ENCODE measurements at regions not wholly inside any gene's neighbourhood (a gene's known extent, or its start where the extent isn't known, plus 50 kb on each side); places are given as distances from the start of the nearest gene placed in this dataset.

DNA sequence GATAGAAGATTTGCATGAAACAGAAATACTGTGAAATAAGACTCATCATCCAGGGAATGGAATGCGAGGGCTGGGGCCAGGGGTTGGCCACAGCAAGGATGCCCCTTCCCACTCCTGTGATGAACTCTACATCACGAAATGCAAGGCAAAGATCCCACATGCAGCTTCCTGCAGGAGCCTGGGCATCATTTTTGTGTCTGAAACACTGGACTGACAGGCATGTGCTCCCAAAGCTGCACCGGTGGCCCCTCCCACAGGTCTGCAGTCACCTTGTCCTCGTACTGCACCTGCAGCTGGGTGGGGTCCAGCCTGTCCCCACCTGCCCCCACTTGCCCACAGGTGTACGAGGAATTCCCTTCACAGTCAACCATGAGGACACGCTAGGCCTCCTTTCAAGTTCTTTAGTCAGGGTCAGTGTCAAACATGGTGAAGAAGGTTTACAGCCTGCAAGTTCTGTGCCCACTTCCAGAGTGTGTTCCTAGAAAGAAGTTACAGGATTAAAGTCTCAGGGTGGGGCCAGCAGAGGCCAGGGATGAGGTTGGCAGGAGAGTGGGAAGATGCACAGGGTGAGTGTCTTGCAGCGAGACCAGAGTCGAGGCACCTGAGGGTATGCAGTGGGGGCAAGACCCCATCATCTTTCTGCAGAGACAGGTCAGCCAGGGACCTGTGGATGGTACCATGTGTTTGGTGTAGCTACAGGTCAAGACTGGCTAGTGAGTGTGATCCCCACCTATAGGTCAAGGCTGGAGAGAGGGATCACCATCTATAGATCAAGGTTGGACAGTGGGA is 155.0 kb upstream of the IRX2 start:
- H3K9me2 ChIP-seq (ENCODE audit: insufficient read depth), result no peaks in the 10 kb centered on the region
- ATAC-seq (no peak), DNase-seq (ENCODE audit: low spot score) (no peak)
- peaks cover 10% of the 10 kb centered on the region for H3K27me3 Mint-ChIP-seq (ENCODE audit: insufficient read depth, low read depth, poor library complexity)
- no peaks in the 10 kb centered on the region for H3K4me1 ChIP-seq (ENCODE audit: insufficient read depth)
- no peak overlapping the region for H3K4me2 ChIP-seq
- H3K27me3 ChIP-seq (ENCODE audit: insufficient read depth), result no peaks in the 10 kb centered on the region
- TF ChIP-seq ZNF114 (CRISPR knock-in tag; IDR thresholded peaks at IDR 0.05) (no peak), EZH2 (IDR thresholded peaks at IDR 0.05; ENCODE audit: low read depth, unreplicated experiment) (no peak), POLR2AphosphoS5 (IDR thresholded peaks at IDR 0.05; ENCODE audit: low read depth) (no peak), JUNB (IDR thresholded peaks at IDR 0.05; ENCODE audit: unreplicated experiment) (no peak), CREB1 (CRISPR knock-in tag; IDR thresholded peaks at IDR 0.05; ENCODE audit: low read depth) (no peak), STAT1 (IDR thresholded peaks at IDR 0.05; ENCODE audit: unreplicated experiment) (no peak), EZH2phosphoT487 (IDR thresholded peaks at IDR 0.05; ENCODE audit: unreplicated experiment) (no peak), ZNF331 (CRISPR knock-in tag; IDR thresholded peaks at IDR 0.05; ENCODE audit: low read depth) (no peak), NANOG (IDR thresholded peaks at IDR 0.05; ENCODE audit: borderline replicate concordance) (no peak)
- TF ChIP-seq, protein P1, sequence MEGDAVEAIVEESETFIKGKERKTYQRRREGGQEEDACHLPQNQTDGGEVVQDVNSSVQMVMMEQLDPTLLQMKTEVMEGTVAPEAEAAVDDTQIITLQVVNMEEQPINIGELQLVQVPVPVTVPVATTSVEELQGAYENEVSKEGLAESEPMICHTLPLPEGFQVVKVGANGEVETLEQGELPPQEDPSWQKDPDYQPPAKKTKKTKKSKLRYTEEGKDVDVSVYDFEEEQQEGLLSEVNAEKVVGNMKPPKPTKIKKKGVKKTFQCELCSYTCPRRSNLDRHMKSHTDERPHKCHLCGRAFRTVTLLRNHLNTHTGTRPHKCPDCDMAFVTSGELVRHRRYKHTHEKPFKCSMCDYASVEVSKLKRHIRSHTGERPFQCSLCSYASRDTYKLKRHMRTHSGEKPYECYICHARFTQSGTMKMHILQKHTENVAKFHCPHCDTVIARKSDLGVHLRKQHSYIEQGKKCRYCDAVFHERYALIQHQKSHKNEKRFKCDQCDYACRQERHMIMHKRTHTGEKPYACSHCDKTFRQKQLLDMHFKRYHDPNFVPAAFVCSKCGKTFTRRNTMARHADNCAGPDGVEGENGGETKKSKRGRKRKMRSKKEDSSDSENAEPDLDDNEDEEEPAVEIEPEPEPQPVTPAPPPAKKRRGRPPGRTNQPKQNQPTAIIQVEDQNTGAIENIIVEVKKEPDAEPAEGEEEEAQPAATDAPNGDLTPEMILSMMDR (conservative IDR thresholded peaks at IDR 0.05; ENCODE audit: low read depth in 2 of 2), result no peak
- TF ChIP-seq, protein P2, sequence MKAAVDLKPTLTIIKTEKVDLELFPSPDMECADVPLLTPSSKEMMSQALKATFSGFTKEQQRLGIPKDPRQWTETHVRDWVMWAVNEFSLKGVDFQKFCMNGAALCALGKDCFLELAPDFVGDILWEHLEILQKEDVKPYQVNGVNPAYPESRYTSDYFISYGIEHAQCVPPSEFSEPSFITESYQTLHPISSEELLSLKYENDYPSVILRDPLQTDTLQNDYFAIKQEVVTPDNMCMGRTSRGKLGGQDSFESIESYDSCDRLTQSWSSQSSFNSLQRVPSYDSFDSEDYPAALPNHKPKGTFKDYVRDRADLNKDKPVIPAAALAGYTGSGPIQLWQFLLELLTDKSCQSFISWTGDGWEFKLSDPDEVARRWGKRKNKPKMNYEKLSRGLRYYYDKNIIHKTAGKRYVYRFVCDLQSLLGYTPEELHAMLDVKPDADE (IDR thresholded peaks at IDR 0.05), result no peak
- TF ChIP-seq, protein P3, sequence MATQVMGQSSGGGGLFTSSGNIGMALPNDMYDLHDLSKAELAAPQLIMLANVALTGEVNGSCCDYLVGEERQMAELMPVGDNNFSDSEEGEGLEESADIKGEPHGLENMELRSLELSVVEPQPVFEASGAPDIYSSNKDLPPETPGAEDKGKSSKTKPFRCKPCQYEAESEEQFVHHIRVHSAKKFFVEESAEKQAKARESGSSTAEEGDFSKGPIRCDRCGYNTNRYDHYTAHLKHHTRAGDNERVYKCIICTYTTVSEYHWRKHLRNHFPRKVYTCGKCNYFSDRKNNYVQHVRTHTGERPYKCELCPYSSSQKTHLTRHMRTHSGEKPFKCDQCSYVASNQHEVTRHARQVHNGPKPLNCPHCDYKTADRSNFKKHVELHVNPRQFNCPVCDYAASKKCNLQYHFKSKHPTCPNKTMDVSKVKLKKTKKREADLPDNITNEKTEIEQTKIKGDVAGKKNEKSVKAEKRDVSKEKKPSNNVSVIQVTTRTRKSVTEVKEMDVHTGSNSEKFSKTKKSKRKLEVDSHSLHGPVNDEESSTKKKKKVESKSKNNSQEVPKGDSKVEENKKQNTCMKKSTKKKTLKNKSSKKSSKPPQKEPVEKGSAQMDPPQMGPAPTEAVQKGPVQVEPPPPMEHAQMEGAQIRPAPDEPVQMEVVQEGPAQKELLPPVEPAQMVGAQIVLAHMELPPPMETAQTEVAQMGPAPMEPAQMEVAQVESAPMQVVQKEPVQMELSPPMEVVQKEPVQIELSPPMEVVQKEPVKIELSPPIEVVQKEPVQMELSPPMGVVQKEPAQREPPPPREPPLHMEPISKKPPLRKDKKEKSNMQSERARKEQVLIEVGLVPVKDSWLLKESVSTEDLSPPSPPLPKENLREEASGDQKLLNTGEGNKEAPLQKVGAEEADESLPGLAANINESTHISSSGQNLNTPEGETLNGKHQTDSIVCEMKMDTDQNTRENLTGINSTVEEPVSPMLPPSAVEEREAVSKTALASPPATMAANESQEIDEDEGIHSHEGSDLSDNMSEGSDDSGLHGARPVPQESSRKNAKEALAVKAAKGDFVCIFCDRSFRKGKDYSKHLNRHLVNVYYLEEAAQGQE (IDR thresholded peaks at IDR 0.05; ENCODE audit: unreplicated experiment), result no peak
- TF ChIP-seq, protein P4, sequence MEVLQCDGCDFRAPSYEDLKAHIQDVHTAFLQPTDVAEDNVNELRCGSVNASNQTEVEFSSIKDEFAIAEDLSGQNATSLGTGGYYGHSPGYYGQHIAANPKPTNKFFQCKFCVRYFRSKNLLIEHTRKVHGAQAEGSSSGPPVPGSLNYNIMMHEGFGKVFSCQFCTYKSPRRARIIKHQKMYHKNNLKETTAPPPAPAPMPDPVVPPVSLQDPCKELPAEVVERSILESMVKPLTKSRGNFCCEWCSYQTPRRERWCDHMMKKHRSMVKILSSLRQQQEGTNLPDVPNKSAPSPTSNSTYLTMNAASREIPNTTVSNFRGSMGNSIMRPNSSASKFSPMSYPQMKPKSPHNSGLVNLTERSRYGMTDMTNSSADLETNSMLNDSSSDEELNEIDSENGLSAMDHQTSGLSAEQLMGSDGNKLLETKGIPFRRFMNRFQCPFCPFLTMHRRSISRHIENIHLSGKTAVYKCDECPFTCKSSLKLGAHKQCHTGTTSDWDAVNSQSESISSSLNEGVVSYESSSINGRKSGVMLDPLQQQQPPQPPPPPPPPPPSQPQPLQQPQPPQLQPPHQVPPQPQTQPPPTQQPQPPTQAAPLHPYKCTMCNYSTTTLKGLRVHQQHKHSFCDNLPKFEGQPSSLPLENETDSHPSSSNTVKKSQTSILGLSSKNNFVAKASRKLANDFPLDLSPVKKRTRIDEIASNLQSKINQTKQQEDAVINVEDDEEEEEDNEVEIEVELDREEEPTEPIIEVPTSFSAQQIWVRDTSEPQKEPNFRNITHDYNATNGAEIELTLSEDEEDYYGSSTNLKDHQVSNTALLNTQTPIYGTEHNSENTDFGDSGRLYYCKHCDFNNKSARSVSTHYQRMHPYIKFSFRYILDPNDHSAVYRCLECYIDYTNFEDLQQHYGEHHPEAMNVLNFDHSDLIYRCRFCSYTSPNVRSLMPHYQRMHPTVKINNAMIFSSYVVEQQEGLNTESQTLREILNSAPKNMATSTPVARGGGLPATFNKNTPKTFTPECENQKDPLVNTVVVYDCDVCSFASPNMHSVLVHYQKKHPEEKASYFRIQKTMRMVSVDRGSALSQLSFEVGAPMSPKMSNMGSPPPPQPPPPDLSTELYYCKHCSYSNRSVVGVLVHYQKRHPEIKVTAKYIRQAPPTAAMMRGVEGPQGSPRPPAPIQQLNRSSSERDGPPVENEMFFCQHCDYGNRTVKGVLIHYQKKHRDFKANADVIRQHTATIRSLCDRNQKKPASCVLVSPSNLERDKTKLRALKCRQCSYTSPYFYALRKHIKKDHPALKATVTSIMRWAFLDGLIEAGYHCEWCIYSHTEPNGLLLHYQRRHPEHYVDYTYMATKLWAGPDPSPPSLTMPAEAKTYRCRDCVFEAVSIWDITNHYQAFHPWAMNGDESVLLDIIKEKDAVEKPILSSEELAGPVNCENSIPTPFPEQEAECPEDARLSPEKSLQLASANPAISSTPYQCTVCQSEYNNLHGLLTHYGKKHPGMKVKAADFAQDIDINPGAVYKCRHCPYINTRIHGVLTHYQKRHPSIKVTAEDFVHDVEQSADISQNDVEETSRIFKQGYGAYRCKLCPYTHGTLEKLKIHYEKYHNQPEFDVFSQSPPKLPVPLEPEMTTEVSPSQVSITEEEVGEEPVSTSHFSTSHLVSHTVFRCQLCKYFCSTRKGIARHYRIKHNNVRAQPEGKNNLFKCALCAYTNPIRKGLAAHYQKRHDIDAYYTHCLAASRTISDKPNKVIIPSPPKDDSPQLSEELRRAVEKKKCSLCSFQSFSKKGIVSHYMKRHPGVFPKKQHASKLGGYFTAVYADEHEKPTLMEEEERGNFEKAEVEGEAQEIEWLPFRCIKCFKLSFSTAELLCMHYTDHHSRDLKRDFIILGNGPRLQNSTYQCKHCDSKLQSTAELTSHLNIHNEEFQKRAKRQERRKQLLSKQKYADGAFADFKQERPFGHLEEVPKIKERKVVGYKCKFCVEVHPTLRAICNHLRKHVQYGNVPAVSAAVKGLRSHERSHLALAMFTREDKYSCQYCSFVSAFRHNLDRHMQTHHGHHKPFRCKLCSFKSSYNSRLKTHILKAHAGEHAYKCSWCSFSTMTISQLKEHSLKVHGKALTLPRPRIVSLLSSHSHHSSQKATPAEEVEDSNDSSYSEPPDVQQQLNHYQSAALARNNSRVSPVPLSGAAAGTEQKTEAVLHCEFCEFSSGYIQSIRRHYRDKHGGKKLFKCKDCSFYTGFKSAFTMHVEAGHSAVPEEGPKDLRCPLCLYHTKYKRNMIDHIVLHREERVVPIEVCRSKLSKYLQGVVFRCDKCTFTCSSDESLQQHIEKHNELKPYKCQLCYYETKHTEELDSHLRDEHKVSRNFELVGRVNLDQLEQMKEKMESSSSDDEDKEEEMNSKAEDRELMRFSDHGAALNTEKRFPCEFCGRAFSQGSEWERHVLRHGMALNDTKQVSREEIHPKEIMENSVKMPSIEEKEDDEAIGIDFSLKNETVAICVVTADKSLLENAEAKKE (CRISPR knock-in tag; IDR thresholded peaks at IDR 0.05), result no peak
- H4K20me1 ChIP-seq (replicated peaks; ENCODE audit: insufficient read depth), result no peaks in the 10 kb centered on the region
- H3K4me1 Mint-ChIP-seq, result peaks cover 4% of the 10 kb centered on the region; the same call in 1 of the 3 replicates
- H3F3A ChIP-seq (replicated peaks; ENCODE audit: low read depth), result no peaks in the 10 kb centered on the region
- H3K27ac Mint-ChIP-seq, result no peak overlapping the region
- H3K4me3 Mint-ChIP-seq, result no peak overlapping the region
- no peaks in the 10 kb centered on the region for H3K36me3 Mint-ChIP-seq (ENCODE audit: low read depth)
- H3K79me2 ChIP-seq (replicated peaks; ENCODE audit: insufficient read depth), result no peaks in the 10 kb centered on the region
- H2AFZ ChIP-seq, result no peak overlapping the region
- H3K4me3 ChIP-seq, result no peak overlapping the region
- H3K9me3 Mint-ChIP-seq, result no peaks in the 10 kb centered on the region
- no peaks in the 10 kb centered on the region for H3K36me3 ChIP-seq (ENCODE audit: insufficient read depth)
- no peak overlapping the region for H3K27ac ChIP-seq (ENCODE audit: low read depth)
